ENCODE measurements at regions not wholly inside any gene's neighbourhood (a gene's known extent, or its start where the extent isn't known, plus 50 kb on each side); places are given as distances from the start of the nearest gene placed in this dataset.

DNA sequence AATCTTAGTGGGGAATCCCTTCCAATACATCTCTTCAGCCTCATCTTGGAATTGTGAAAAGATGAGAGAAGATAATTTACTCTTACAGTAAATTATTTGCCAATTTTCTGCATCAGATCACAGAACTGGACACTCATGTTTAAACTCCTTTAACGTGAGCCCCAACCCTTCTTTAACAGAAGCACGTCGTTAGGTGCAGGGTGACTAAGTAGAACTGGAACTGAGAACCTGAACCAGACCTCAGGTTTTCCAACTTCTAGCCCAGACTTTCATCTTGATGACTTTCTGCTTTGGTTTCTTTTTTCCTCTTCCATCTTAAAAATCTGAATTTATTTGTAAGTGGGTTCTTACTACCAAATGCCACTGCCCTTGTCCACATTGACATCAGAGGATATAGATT lies 57.2 kb upstream of the LYZL2 start:
- TF ChIP-seq, protein P1, sequence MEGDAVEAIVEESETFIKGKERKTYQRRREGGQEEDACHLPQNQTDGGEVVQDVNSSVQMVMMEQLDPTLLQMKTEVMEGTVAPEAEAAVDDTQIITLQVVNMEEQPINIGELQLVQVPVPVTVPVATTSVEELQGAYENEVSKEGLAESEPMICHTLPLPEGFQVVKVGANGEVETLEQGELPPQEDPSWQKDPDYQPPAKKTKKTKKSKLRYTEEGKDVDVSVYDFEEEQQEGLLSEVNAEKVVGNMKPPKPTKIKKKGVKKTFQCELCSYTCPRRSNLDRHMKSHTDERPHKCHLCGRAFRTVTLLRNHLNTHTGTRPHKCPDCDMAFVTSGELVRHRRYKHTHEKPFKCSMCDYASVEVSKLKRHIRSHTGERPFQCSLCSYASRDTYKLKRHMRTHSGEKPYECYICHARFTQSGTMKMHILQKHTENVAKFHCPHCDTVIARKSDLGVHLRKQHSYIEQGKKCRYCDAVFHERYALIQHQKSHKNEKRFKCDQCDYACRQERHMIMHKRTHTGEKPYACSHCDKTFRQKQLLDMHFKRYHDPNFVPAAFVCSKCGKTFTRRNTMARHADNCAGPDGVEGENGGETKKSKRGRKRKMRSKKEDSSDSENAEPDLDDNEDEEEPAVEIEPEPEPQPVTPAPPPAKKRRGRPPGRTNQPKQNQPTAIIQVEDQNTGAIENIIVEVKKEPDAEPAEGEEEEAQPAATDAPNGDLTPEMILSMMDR (IDR thresholded peaks at IDR 0.05; ENCODE audit: low read depth, low read length), result no peak
- TF ChIP-seq POLR2A (IDR thresholded peaks at IDR 0.05; ENCODE audit: extremely low read depth, insufficient read length) (no peak), MYC (IDR thresholded peaks at IDR 0.05; ENCODE audit: low read depth, low read length) (no peak)
